GM12872 (cell line): ENCODE measurements at regions not wholly inside any gene's neighbourhood (a gene's known extent, or its start where the extent isn't known, plus 50 kb on each side); places are given as distances from the start of the nearest gene placed in this dataset.

Experiments
- CTCF ChIP-seq: IDR thresholded peaks from 3 replicates; pipeline ENCODE4 v1.5.1; 2011; ENCODE audit warnings: low read depth, mild to moderate bottlenecking, low read length, moderate library complexity; ENCODE audit not compliant: insufficient read depth

- TF ChIP-seq CTCF: no peak
These were observed 444.2 kb upstream of the SLIT2 start for GRCh38 chr4:19807505-19807904.

DNA sequence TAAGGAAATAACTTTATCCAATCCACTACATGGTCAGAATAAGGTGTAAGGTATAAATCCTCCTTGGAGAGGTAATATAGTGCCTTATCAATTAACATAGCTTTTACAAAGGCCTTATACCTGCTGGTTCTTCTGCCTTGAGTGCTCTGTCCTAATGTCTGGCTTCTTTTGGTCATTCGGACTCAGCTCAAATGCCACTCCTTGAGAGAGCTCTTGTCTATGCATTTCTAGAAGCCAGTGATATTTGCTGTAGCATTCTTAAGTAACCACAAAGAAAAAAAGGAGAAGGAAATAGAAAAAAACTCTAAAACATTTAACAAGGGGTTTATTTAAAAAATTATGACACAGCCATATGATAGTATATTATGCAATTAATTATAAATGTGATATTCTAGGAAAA, 444.8 kb upstream of the SLIT2 start:
- TF ChIP-seq CTCF: no peak

DNA sequence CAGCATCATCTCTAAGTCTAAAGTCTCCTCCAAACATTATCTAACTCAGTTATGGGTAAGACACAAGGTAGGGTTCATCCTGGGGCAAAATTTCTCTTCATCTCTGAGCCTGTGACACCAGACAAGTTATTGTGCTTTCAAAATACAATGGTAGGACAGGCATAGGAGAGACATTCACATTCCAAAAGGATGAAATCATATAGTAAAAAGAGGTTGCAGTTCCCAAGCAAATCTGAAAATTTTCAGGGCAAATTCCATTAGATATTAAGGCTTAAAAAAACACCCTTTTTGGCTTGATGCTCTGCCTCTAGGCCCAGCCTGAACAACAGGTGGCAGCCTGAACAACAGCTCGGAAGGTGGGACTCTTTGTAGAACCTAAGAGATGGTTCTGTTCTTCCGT, 448.3 kb upstream of the SLIT2 start:
- no peak for TF ChIP-seq CTCF

- TF ChIP-seq CTCF: no peak
These were observed 457.9 kb upstream of the SLIT2 start for GRCh38 chr4:19793831-19794230.

GRCh38 chr4:19791422-19792123, 460.1 kb upstream of the SLIT2 start:
- TF ChIP-seq CTCF: no peak

- TF ChIP-seq CTCF: no peak
These were observed 465.1 kb upstream of the SLIT2 start for GRCh38 chr4:19786616-19787015.

GRCh38 chr4:19783667-19784223, 468.0 kb upstream of the SLIT2 start:
- no peak for TF ChIP-seq CTCF
